ENCODE measurements at regions not wholly inside any gene's neighbourhood (a gene's known extent, or its start where the extent isn't known, plus 50 kb on each side); places are given as distances from the start of the nearest gene placed in this dataset.
"Not testable (repeated sequence)": the region's sequence is repeated elsewhere in the genome, so short reads cannot be mapped to it uniquely, and the experiment has no call there.

- H3K27ac ChIP-seq (ENCODE audit: low read length): no peak overlapping the region
These were observed 434.0 kb upstream of the NR5A2 start for GRCh38 chr1:199593475-199593874.

GRCh38 chr1:199596448-199596847, 431.1 kb upstream of the NR5A2 start:
- H3K9me3 ChIP-seq (ENCODE audit: insufficient read depth, low read depth, low read length); H3K27me3 ChIP-seq (ENCODE audit: insufficient read depth, low read length); H3K36me3 ChIP-seq (ENCODE audit: insufficient read depth, low read depth, low read length); H3K27ac ChIP-seq (ENCODE audit: low read length); H3K4me3 ChIP-seq (ENCODE audit: low read length); H3K4me1 ChIP-seq (ENCODE audit: insufficient read depth, low read length); H3K9ac ChIP-seq (ENCODE audit: low read depth, low read length): not testable (repeated sequence)

More at GRCh38 chr1:199593475-199593874, 434.0 kb upstream of the NR5A2 start:
- Histone ChIP-seq H3K4me3 (ENCODE audit: low read length) (no peak overlapping the region), H3K27me3 (ENCODE audit: insufficient read depth, low read length) (no peaks in the 10 kb centered on the region), H3K36me3 (ENCODE audit: insufficient read depth, low read depth, low read length) (no peaks in the 10 kb centered on the region), H3K9me3 (ENCODE audit: insufficient read depth, low read depth, low read length) (no peaks in the 10 kb centered on the region), H3K4me1 (ENCODE audit: insufficient read depth, low read length) (no peaks in the 10 kb centered on the region), H3K9ac (ENCODE audit: low read depth, low read length) (no peak overlapping the region)

- no peaks in the 10 kb centered on the region for H3K36me3 ChIP-seq (ENCODE audit: insufficient read depth, low read depth, low read length)
- no peaks in the 10 kb centered on the region for H3K4me1 ChIP-seq (ENCODE audit: insufficient read depth, low read length)
- no peaks in the 10 kb centered on the region for H3K27me3 ChIP-seq (ENCODE audit: insufficient read depth, low read length)
- H3K27ac ChIP-seq (ENCODE audit: low read length): no peak overlapping the region
- no peaks in the 10 kb centered on the region for H3K9me3 ChIP-seq (ENCODE audit: insufficient read depth, low read depth, low read length)
- H3K9ac ChIP-seq (ENCODE audit: low read depth, low read length): no peak overlapping the region
- no peak overlapping the region for H3K4me3 ChIP-seq (ENCODE audit: low read length)
These were observed 430.4 kb upstream of the NR5A2 start for GRCh38 chr1:199597152-199597551.

- H3K27ac ChIP-seq (ENCODE audit: low read length): no peak overlapping the region
- no peak overlapping the region for H3K4me3 ChIP-seq (ENCODE audit: low read length)
- H3K27me3 ChIP-seq (ENCODE audit: insufficient read depth, low read length): no peaks in the 10 kb centered on the region
- H3K36me3 ChIP-seq (ENCODE audit: insufficient read depth, low read depth, low read length): no peaks in the 10 kb centered on the region
- H3K9me3 ChIP-seq (ENCODE audit: insufficient read depth, low read depth, low read length): no peaks in the 10 kb centered on the region
- no peaks in the 10 kb centered on the region for H3K4me1 ChIP-seq (ENCODE audit: insufficient read depth, low read length)
- H3K9ac ChIP-seq (ENCODE audit: low read depth, low read length): no peak overlapping the region
These were observed 419.1 kb upstream of the NR5A2 start for GRCh38 chr1:199608414-199608813.

GRCh38 chr1:199612976-199613774, 414.3 kb upstream of the NR5A2 start:
- Histone ChIP-seq H3K9ac (ENCODE audit: low read depth, low read length) (no peak overlapping the region), H3K27ac (ENCODE audit: low read length) (no peak overlapping the region), H3K4me3 (ENCODE audit: low read length) (no peak overlapping the region), H3K27me3 (ENCODE audit: insufficient read depth, low read length) (no peaks in the 10 kb centered on the region), H3K36me3 (ENCODE audit: insufficient read depth, low read depth, low read length) (no peaks in the 10 kb centered on the region), H3K4me1 (ENCODE audit: insufficient read depth, low read length) (no peaks in the 10 kb centered on the region), H3K9me3 (ENCODE audit: insufficient read depth, low read depth, low read length) (no peaks in the 10 kb centered on the region)

GRCh38 chr1:199616947-199617346, 410.6 kb upstream of the NR5A2 start:
- no peaks in the 10 kb centered on the region for H3K36me3 ChIP-seq (ENCODE audit: insufficient read depth, low read depth, low read length)
- no peaks in the 10 kb centered on the region for H3K27me3 ChIP-seq (ENCODE audit: insufficient read depth, low read length)
- H3K27ac ChIP-seq (ENCODE audit: low read length): no peak overlapping the region
- H3K9ac ChIP-seq (ENCODE audit: low read depth, low read length): no peak overlapping the region
- H3K4me1 ChIP-seq (ENCODE audit: insufficient read depth, low read length): 0 out of 2 replicates have a peak, but pooled peaks cover 3% of the 10 kb centered on the region
- H3K4me3 ChIP-seq (ENCODE audit: low read length): no peak overlapping the region
- no peaks in the 10 kb centered on the region for H3K9me3 ChIP-seq (ENCODE audit: insufficient read depth, low read depth, low read length)

GRCh38 chr1:199619223-199619622, 408.3 kb upstream of the NR5A2 start:
- H3K4me3 ChIP-seq (ENCODE audit: low read length): no peak overlapping the region
- H3K27me3 ChIP-seq (ENCODE audit: insufficient read depth, low read length): no peaks in the 10 kb centered on the region
- H3K4me1 ChIP-seq (ENCODE audit: insufficient read depth, low read length): 0 out of 2 replicates have a peak, but pooled peaks cover 3% of the 10 kb centered on the region
- H3K9ac ChIP-seq (ENCODE audit: low read depth, low read length): no peak overlapping the region
- no peaks in the 10 kb centered on the region for H3K36me3 ChIP-seq (ENCODE audit: insufficient read depth, low read depth, low read length)
- H3K27ac ChIP-seq (ENCODE audit: low read length): no peak overlapping the region
- H3K9me3 ChIP-seq (ENCODE audit: insufficient read depth, low read depth, low read length): no peaks in the 10 kb centered on the region

- not testable (repeated sequence) for H3K27ac ChIP-seq (ENCODE audit: low read length); H3K27me3 ChIP-seq (ENCODE audit: insufficient read depth, low read length); H3K4me1 ChIP-seq (ENCODE audit: insufficient read depth, low read length); H3K4me3 ChIP-seq (ENCODE audit: low read length); H3K9ac ChIP-seq (ENCODE audit: low read depth, low read length); H3K36me3 ChIP-seq (ENCODE audit: insufficient read depth, low read depth, low read length); H3K9me3 ChIP-seq (ENCODE audit: insufficient read depth, low read depth, low read length)
These were observed 401.3 kb upstream of the NR5A2 start for GRCh38 chr1:199626228-199626627.

GRCh38 chr1:199629624-199630023, 397.9 kb upstream of the NR5A2 start:
- H3K27me3 ChIP-seq (ENCODE audit: insufficient read depth, low read length): no peaks in the 10 kb centered on the region
- peaks cover 13% of the 10 kb centered on the region; the same call in 1 of the 2 replicates for H3K4me1 ChIP-seq (ENCODE audit: insufficient read depth, low read length)
- peaks cover 5% of the 10 kb centered on the region for H3K9me3 ChIP-seq (ENCODE audit: insufficient read depth, low read depth, low read length)

GRCh38 chr1:199639453-199639852, 388.1 kb upstream of the NR5A2 start:
- Histone ChIP-seq H3K4me3 (ENCODE audit: low read length) (no peak overlapping the region), H3K9ac (ENCODE audit: low read depth, low read length) (no peak overlapping the region), H3K4me1 (ENCODE audit: insufficient read depth, low read length) (no peaks in the 10 kb centered on the region), H3K27me3 (ENCODE audit: insufficient read depth, low read length) (no peaks in the 10 kb centered on the region), H3K36me3 (ENCODE audit: insufficient read depth, low read depth, low read length) (no peaks in the 10 kb centered on the region), H3K27ac (ENCODE audit: low read length) (no peak overlapping the region), H3K9me3 (ENCODE audit: insufficient read depth, low read depth, low read length) (no peaks in the 10 kb centered on the region)

More at GRCh38 chr1:199629624-199630023, 397.9 kb upstream of the NR5A2 start:
- Histone ChIP-seq H3K36me3 (ENCODE audit: insufficient read depth, low read depth, low read length) (no peaks in the 10 kb centered on the region), H3K27ac (ENCODE audit: low read length) (no peak overlapping the region), H3K4me3 (ENCODE audit: low read length) (no peak overlapping the region), H3K9ac (ENCODE audit: low read depth, low read length) (no peak overlapping the region)

GRCh38 chr1:199641531-199641930, 386.0 kb upstream of the NR5A2 start:
- H3K27me3 ChIP-seq (ENCODE audit: insufficient read depth, low read length): no peaks in the 10 kb centered on the region
- H3K9me3 ChIP-seq (ENCODE audit: insufficient read depth, low read depth, low read length): no peaks in the 10 kb centered on the region
- H3K9ac ChIP-seq (ENCODE audit: low read depth, low read length): no peak overlapping the region
- H3K27ac ChIP-seq (ENCODE audit: low read length): no peak overlapping the region
- no peaks in the 10 kb centered on the region for H3K4me1 ChIP-seq (ENCODE audit: insufficient read depth, low read length)
- H3K36me3 ChIP-seq (ENCODE audit: insufficient read depth, low read depth, low read length): no peaks in the 10 kb centered on the region
- no peak overlapping the region for H3K4me3 ChIP-seq (ENCODE audit: low read length)

- Histone ChIP-seq H3K9ac (ENCODE audit: low read depth, low read length) (no peak overlapping the region), H3K4me3 (ENCODE audit: low read length) (no peak overlapping the region), H3K4me1 (ENCODE audit: insufficient read depth, low read length) (no peaks in the 10 kb centered on the region), H3K27ac (ENCODE audit: low read length) (no peak overlapping the region), H3K27me3 (ENCODE audit: insufficient read depth, low read length) (no peaks in the 10 kb centered on the region), H3K36me3 (ENCODE audit: insufficient read depth, low read depth, low read length) (no peaks in the 10 kb centered on the region), H3K9me3 (ENCODE audit: insufficient read depth, low read depth, low read length) (peaks cover 11% of the 10 kb centered on the region)
These were observed 382.6 kb upstream of the NR5A2 start for GRCh38 chr1:199644912-199645311.

Data from iPS-20b (cell line).